Sigmoid colon (tissue), 6 donors: ENCODE measurements at regions not wholly inside any gene's neighbourhood (a gene's known extent, or its start where the extent isn't known, plus 50 kb on each side); places are given as distances from the start of the nearest gene placed in this dataset.

Experiments
- DNase-seq: peaks from one replicate; pipeline ENCODE4 v3.0.0-alpha.2; 2019
- H3K27ac ChIP-seq, 4 donors: fragments of 200-600 bp; sonication (generic); one replicate each; pipeline ENCODE4 v1.5.1; 2016 to 2019; ENCODE audit warnings: mild to moderate bottlenecking in 1 of 4
- H3K27me3 ChIP-seq, 3 donors: fragments of 200-600 bp; sonication (generic); one replicate each; pipeline ENCODE4 v1.5.1; 2019; ENCODE audit warnings: mild to moderate bottlenecking in 1 of 3
- H3K36me3 ChIP-seq, 4 donors: fragments of 200-600 bp; sonication (generic); one replicate each; pipeline ENCODE4 v1.5.1; 2016 to 2019
- H3K4me1 ChIP-seq, 4 donors: fragments of 200-600 bp; sonication (generic); one replicate each; pipeline ENCODE4 v1.5.1; 2017 to 2019
- H3K4me3 ChIP-seq, 4 donors: fragments of 200-600 bp; sonication (generic); one replicate each; pipeline ENCODE4 v1.5.1; 2017 to 2019; ENCODE audit warnings: mild to moderate bottlenecking in 2 of 4, moderate library complexity in 1 of 4
- H3K9me3 ChIP-seq, 4 donors: fragments of 200-600 bp in 3 of 4; sonication (generic) in 3 of 4; one replicate each; pipeline versions ENCODE4 v1.5.1 to v1.6.1; 2013 to 2019
- EP300 ChIP-seq, 4 donors: sonication (generic); formaldehyde crosslinking; IDR thresholded peaks; one replicate each; pipeline ENCODE4 v1.6.1; 2017; ENCODE audit warnings: antibody characterized with exemption in 4 of 4
- POLR2A ChIP-seq, 2 donors: fragments of 450-650 bp; IDR thresholded peaks; one replicate each; pipeline ENCODE4 v1.6.1; 2016; ENCODE audit warnings: antibody characterized with exemption in 2 of 2, mild to moderate bottlenecking in 2 of 2, moderate library complexity in 2 of 2
- POLR2AphosphoS5 ChIP-seq, 4 donors: sonication (generic); formaldehyde crosslinking; IDR thresholded peaks; one replicate each; pipeline ENCODE4 v1.6.1; 2017; ENCODE audit warnings: antibody characterized with exemption in 4 of 4
- WGBS, 2 donors: extraction: QIAGEN DNeasy Blood & Tissue Kit; methylation state at CpG; one replicate each; pipeline ENCODE4 v1.1.7; 2013; 5-methylcytosine and 5-hydroxymethylcytosine counted together
- intact Hi-C: fragments of 100-400 bp; cut with DNase I; formaldehyde crosslinking; loops from one replicate; pipeline ENCODE4 v1.15.1; 2023
- small RNA-seq, 3 donors: library from RNA; depleted of rRNA; stranded (forward); fragments of <200 nt; gene quantifications; one replicate each; pipeline ENCODE3, GENCODE V24; 2016
- TF ChIP-seq, protein P1 (sequence below), 4 experiments: fragments of 450-650 bp in 3 of 4; fragments of 200-600 bp in 1 of 4; IDR thresholded peaks; one replicate each; pipeline ENCODE4 v1.5.1; 2016 to 2019; ENCODE audit warnings: antibody characterized with exemption in 4 of 4, mild to moderate bottlenecking in 3 of 4, moderate library complexity in 2 of 4
- donor health status: healthy with polysubstance abuse.
- donor health status: healthy.

DNA sequence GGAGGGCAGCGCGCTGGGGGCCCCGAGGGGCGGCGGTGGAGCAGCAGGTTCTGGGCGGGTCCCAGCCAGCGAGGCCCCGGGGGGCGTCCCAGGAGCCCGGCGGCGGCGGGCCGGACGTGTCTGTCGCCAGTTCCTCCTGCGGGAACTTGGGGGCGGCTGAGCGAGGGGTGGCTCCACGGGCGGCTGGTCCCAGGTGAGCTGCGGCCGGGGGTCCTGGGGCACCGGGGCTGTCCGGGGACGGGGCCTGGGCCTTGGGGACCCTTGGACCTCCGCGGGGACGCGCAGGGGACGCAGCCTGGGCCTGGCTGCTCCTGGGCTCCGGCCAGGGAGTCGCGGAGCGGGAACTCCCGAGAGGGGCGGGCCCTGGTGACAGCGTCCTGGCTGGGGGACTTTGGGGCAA lies 54.2 kb upstream of the ZNF267 start:
- WGBS, 2 donors, result 37 to 56% methylated on average over 38 of the region's 38 CpGs
- Histone ChIP-seq H3K27ac (no peak overlapping the region), H3K4me3 (no peak overlapping the region), H3K4me1 (no peaks in the 10 kb centered on the region), H3K9me3 (peaks cover 2 to 7% (median 4%) of the 10 kb centered on the region in 4 donors), H3K36me3 (no peaks in the 10 kb centered on the region), H3K27me3 (peaks cover 5 to 30% (median 11%) of the 10 kb centered on the region in 3 donors)
- no peak for DNase-seq
- intact Hi-C loops, result no loop called here
- TF ChIP-seq EP300 (IDR thresholded peaks at IDR 0.05) (no peak), POLR2A (IDR thresholded peaks at IDR 0.05) (no peak), POLR2AphosphoS5 (IDR thresholded peaks at IDR 0.05) (no peak)
- TF ChIP-seq, protein P1, sequence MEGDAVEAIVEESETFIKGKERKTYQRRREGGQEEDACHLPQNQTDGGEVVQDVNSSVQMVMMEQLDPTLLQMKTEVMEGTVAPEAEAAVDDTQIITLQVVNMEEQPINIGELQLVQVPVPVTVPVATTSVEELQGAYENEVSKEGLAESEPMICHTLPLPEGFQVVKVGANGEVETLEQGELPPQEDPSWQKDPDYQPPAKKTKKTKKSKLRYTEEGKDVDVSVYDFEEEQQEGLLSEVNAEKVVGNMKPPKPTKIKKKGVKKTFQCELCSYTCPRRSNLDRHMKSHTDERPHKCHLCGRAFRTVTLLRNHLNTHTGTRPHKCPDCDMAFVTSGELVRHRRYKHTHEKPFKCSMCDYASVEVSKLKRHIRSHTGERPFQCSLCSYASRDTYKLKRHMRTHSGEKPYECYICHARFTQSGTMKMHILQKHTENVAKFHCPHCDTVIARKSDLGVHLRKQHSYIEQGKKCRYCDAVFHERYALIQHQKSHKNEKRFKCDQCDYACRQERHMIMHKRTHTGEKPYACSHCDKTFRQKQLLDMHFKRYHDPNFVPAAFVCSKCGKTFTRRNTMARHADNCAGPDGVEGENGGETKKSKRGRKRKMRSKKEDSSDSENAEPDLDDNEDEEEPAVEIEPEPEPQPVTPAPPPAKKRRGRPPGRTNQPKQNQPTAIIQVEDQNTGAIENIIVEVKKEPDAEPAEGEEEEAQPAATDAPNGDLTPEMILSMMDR (IDR thresholded peaks at IDR 0.05), result no peak

DNA sequence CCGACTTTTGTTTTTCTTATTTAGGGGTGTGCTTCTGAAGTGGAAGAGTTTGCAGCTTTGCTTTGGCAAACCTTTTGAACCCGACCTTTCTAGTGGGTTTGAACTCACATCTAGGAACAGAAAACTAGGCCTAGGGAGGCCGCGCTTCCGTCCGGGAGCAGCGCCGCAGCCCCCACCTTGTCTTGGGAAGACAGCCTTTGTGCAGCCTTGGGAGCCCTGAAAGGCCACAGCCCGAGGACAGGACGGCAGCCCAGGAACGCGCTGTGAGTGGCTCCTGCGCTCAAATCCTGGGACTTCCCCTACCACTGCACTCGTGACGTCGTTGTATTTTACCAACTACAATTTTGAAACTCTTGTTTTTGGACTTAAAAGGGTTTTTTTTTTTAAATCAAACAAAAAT lies 53.7 kb upstream of the ZNF267 start:
- Histone ChIP-seq H3K9me3 (peaks cover 1 to 7% (median 4%) of the 10 kb centered on the region in 4 donors), H3K4me1 (no peaks in the 10 kb centered on the region), H3K4me3 (no peak overlapping the region), H3K27ac (no peak overlapping the region), H3K27me3 (peaks cover 5 to 30% (median 11%) of the 10 kb centered on the region in 3 donors), H3K36me3 (no peaks in the 10 kb centered on the region)
- 74 to 84% methylated on average over 16 of the region's 16 CpGs for WGBS, 2 donors
- intact Hi-C loops, result no loop called here
- TF ChIP-seq EP300 (IDR thresholded peaks at IDR 0.05) (no peak), POLR2AphosphoS5 (IDR thresholded peaks at IDR 0.05) (no peak), POLR2A (IDR thresholded peaks at IDR 0.05) (no peak)
- TF ChIP-seq, protein P1 (IDR thresholded peaks at IDR 0.05), result no peak
- no peak for DNase-seq

Small RNA genes lying in the stretch of these regions (small RNA-seq; reads per million reads assigned to genes)
- 0 reads per million in 3 donors for gene AC074050.1
